H1 (cell line): ENCODE measurements at regions not wholly inside any gene's neighbourhood (a gene's known extent, or its start where the extent isn't known, plus 50 kb on each side); places are given as distances from the start of the nearest gene placed in this dataset.

Experiments used
- CTCF ChIA-PET: fragments of 300-600 bp; sonication (Branson Sonifier 250); formaldehyde crosslinking; loops from one replicate; lab custom pipeline; 2021; ENCODE audit not compliant: partially characterized antibody; lab: Charles Lee
- POLR2A ChIA-PET: fragments of 300-600 bp; sonication (Branson Sonifier 250); formaldehyde crosslinking; loops from one replicate; lab custom pipeline; 2021; ENCODE audit warnings: inconsistent platforms; ENCODE audit not compliant: partially characterized antibody; lab: Charles Lee
- DNase-seq, 2 experiments: peaks; one replicate each; pipeline versions ENCODE4 v3.0.0 to v3.0.0-alpha.2; 2010 to 2022; ENCODE audit warnings: low spot score in 2 of 2, low read depth in 1 of 2, mixed read lengths in 1 of 2
- FAIRE-seq: peaks from 2 replicates; lab custom pipeline; 2011; peaks lifted over from hg19 to GRCh38; lab: Jason Lieb, UNC
- H2AFZ ChIP-seq: 2 replicates; pipeline ENCODE4 v1.8.1; 2012; ENCODE audit warnings: low read length, inconsistent platforms
- H2AK5ac ChIP-seq: 2 replicates; pipeline ENCODE4 v1.6.1; 2013; ENCODE audit warnings: low read depth, low read length
- H2BK120ac ChIP-seq: replicated peaks from 2 replicates; pipeline ENCODE3; 2013; ENCODE audit warnings: low read depth, low read length, inconsistent platforms
- H2BK12ac ChIP-seq: 2 replicates; pipeline ENCODE4 v1.6.1; 2013; ENCODE audit warnings: low read depth, low read length
- H2BK15ac ChIP-seq: 2 replicates; pipeline ENCODE4 v1.6.1; 2013; ENCODE audit warnings: low read length
- H2BK20ac ChIP-seq: 2 replicates; pipeline ENCODE4 v1.6.1; 2013; ENCODE audit warnings: low read length
- H2BK5ac ChIP-seq: 2 replicates; pipeline ENCODE4 v1.6.1; 2013; ENCODE audit warnings: low read depth, low read length
- H3K14ac ChIP-seq: 2 replicates; pipeline ENCODE4 v1.6.1; 2013; ENCODE audit warnings: inconsistent platforms; ENCODE audit not compliant: insufficient read length
- H3K18ac ChIP-seq: 2 replicates; pipeline ENCODE4 v1.6.1; 2013; ENCODE audit warnings: low read length; ENCODE audit errors: extremely low read depth
- H3K23ac ChIP-seq: 2 replicates; pipeline ENCODE4 v1.6.1; 2013; ENCODE audit warnings: inconsistent platforms; ENCODE audit not compliant: insufficient read length
- H3K23me2 ChIP-seq: 2 replicates; pipeline ENCODE4 v1.6.1; 2013; ENCODE audit warnings: low read depth, low read length
- H3K27ac ChIP-seq: 2 replicates; pipeline ENCODE4 v1.6.1; 2011; ENCODE audit warnings: low read depth, low read length, inconsistent platforms
- H3K27me3 ChIP-seq, 4 experiments: replicated peaks in 1 of 4; 1 replicate in 1 of 4; 2 replicates in 3 of 4; pipeline versions ENCODE4 v1.6.1 to v1.8.1; 2011 to 2013; ENCODE audit warnings: low read length in 3 of 4, mild to moderate bottlenecking in 3 of 4, inconsistent platforms in 2 of 4, mixed read lengths in 2 of 4, moderate library complexity in 1 of 4; ENCODE audit not compliant: control insufficient read depth in 3 of 4, insufficient read depth in 3 of 4; ENCODE audit errors: extremely low read depth in 1 of 4
- H3K36me3 ChIP-seq, 4 experiments: 2 replicates each; pipeline versions ENCODE4 v1.6.1 to v1.8.1; 2011 to 2013; ENCODE audit warnings: mild to moderate bottlenecking in 4 of 4, low read length in 3 of 4, moderate library complexity in 2 of 4, control low read depth in 1 of 4, inconsistent platforms in 1 of 4; ENCODE audit not compliant: insufficient read depth in 4 of 4, control insufficient read depth in 2 of 4
- H3K4ac ChIP-seq: replicated peaks from 2 replicates; pipeline ENCODE3; 2013; ENCODE audit warnings: low read length, low read depth, mixed read lengths, inconsistent platforms; ENCODE audit not compliant: insufficient read length
- H3K4me1 ChIP-seq, 4 experiments: replicated peaks in 1 of 4; 1 replicate in 1 of 4; 2 replicates in 3 of 4; pipeline versions ENCODE4 v1.6.1 to v1.8.1; 2011 to 2013; ENCODE audit warnings: low read length in 3 of 4, inconsistent platforms in 2 of 4, mixed read lengths in 1 of 4; ENCODE audit not compliant: insufficient read depth in 4 of 4, control insufficient read depth in 3 of 4
- H3K4me2 ChIP-seq, 2 experiments: 2 replicates each; pipeline versions ENCODE4 v1.6.1 to v1.8.1; 2011 to 2013; ENCODE audit warnings: low read depth in 2 of 2, low read length in 2 of 2, control low read depth in 1 of 2, inconsistent platforms in 1 of 2, mild to moderate bottlenecking in 1 of 2; ENCODE audit not compliant: insufficient read depth in 1 of 2
- H3K4me3 ChIP-seq, 4 experiments: fragments of 200-600, 300-600 bp in 1 of 4; sonication (generic), shearing (Covaris generic), sonication (Bioruptor Twin) in 1 of 4; 2 replicates each; pipeline versions ENCODE4 v1.5.1 to v1.8.1; 2011 to 2016; ENCODE audit warnings: low read length in 4 of 4, low read depth in 3 of 4, control low read depth in 2 of 4, inconsistent platforms in 2 of 4, mild to moderate bottlenecking in 2 of 4, mixed read lengths in 1 of 4, moderate library complexity in 1 of 4; ENCODE audit not compliant: insufficient read depth in 2 of 4; ENCODE audit errors: extremely low read depth in 1 of 4
- H3K56ac ChIP-seq: replicated peaks from 2 replicates; pipeline ENCODE3; 2013; ENCODE audit warnings: low read depth, mild to moderate bottlenecking, mixed read lengths, low read length, inconsistent platforms; ENCODE audit not compliant: insufficient read length
- H3K79me1 ChIP-seq: 2 replicates; pipeline ENCODE4 v1.6.1; 2013; ENCODE audit warnings: low read depth, low read length, control low read depth
- H3K79me2 ChIP-seq, 2 experiments: 2 replicates each; pipeline versions ENCODE4 v1.6.1 to v1.8.1; 2012 to 2013; ENCODE audit warnings: low read length in 2 of 2, mild to moderate bottlenecking in 2 of 2, inconsistent platforms in 1 of 2; ENCODE audit not compliant: insufficient read depth in 2 of 2, control insufficient read depth in 1 of 2
- H3K9ac ChIP-seq, 4 experiments: replicated peaks in 1 of 4; 1 replicate in 1 of 4; 2 replicates in 3 of 4; pipeline versions ENCODE4 v1.6.1 to v1.8.1; 2011 to 2013; ENCODE audit warnings: low read depth in 3 of 4, low read length in 3 of 4, control low read depth in 2 of 4, mild to moderate bottlenecking in 2 of 4, moderate library complexity in 2 of 4, inconsistent platforms in 1 of 4; ENCODE audit errors: extremely low read depth in 1 of 4
- H3K9me3 ChIP-seq, 2 experiments: 2 replicates each; pipeline versions ENCODE4 v1.6.1 to v1.8.1; 2012 to 2013; ENCODE audit warnings: mild to moderate bottlenecking in 2 of 2, moderate library complexity in 2 of 2, control low read depth in 1 of 2, inconsistent platforms in 1 of 2, low read depth in 1 of 2, low read length in 1 of 2, mixed read lengths in 1 of 2; ENCODE audit not compliant: insufficient read depth in 2 of 2
- H4K20me1 ChIP-seq, 2 experiments: replicated peaks in 1 of 2; 2 replicates each; pipeline versions ENCODE3 to v1.8.1; 2011 to 2013; ENCODE audit warnings: inconsistent platforms in 2 of 2, low read length in 2 of 2, mild to moderate bottlenecking in 1 of 2; ENCODE audit not compliant: insufficient read depth in 2 of 2, control insufficient read depth in 1 of 2
- H4K5ac ChIP-seq: 2 replicates; pipeline ENCODE4 v1.6.1; 2013; ENCODE audit warnings: low read length, low read depth, mixed read lengths, inconsistent platforms; ENCODE audit not compliant: insufficient read length
- H4K8ac ChIP-seq: 2 replicates; pipeline ENCODE4 v1.8.0; 2013; ENCODE audit warnings: mild to moderate bottlenecking, moderate library complexity, low read length, inconsistent platforms; ENCODE audit not compliant: insufficient read depth; ENCODE audit errors: extremely low read depth
- H4K91ac ChIP-seq: replicated peaks from 2 replicates; pipeline ENCODE3; 2013; ENCODE audit warnings: low read length, mixed read lengths, inconsistent platforms; ENCODE audit not compliant: insufficient read length
- BRCA1 ChIP-seq: IDR thresholded peaks from 2 replicates; pipeline ENCODE4 v1.6.1; 2012; ENCODE audit warnings: low read depth, low read length, improper control_type of control experiment
- CBX5 ChIP-seq: fragments of 300-800, 300-1000 bp; sonication (generic); IDR thresholded peaks from 2 replicates; pipeline ENCODE4 v1.7.1; 2016; ENCODE audit warnings: antibody characterized with exemption, low read length, low read depth
- CREB1 ChIP-seq: IDR thresholded peaks from 2 replicates; pipeline ENCODE4 v1.6.1; 2012; ENCODE audit warnings: inconsistent platforms
- GABPA ChIP-seq: IDR thresholded peaks from 2 replicates; pipeline ENCODE4 v1.6.1; 2011; ENCODE audit warnings: mild to moderate bottlenecking, low read length, moderate library complexity, borderline replicate concordance; ENCODE audit not compliant: insufficient read depth
- JUN ChIP-seq: IDR thresholded peaks from 2 replicates; pipeline ENCODE4 v1.6.1; 2011; ENCODE audit warnings: low read depth, mild to moderate bottlenecking, improper control_type of control experiment, low read length
- KDM1A ChIP-seq: fragments of 200-600, 300-600 bp; sonication (generic); IDR thresholded peaks from 2 replicates; pipeline ENCODE4 v1.7.1; 2016; ENCODE audit warnings: mild to moderate bottlenecking, low read length, borderline replicate concordance
- KDM4A ChIP-seq: IDR thresholded peaks from one replicate; pipeline ENCODE4 v1.7.1; 2012; ENCODE audit warnings: low read depth, mild to moderate bottlenecking, moderate library complexity, low read length, inconsistent platforms; ENCODE audit not compliant: severe bottlenecking
- NANOG ChIP-seq: IDR thresholded peaks from 2 replicates; pipeline ENCODE4 v1.6.1; 2011; ENCODE audit warnings: low read length, low read depth, mild to moderate bottlenecking, inconsistent platforms; ENCODE audit not compliant: insufficient read depth, poor library complexity, severe bottlenecking
- TCF12 ChIP-seq: IDR thresholded peaks from 2 replicates; pipeline ENCODE4 v1.6.1; 2011; ENCODE audit warnings: low read depth, mild to moderate bottlenecking, low read length
- WGBS, 2 experiments: shearing (Covaris generic) in 1 of 2; methylation state at CpG; one replicate each; pipeline versions ENCODE4 v1.1.6 to v1.1.7; 2013 to 2015; ENCODE audit warnings: low lambda C conversion rate in 2 of 2, mixed read lengths in 2 of 2, inconsistent platforms in 1 of 2, low coverage in 1 of 2, missing lambda C conversion rate in 1 of 2; ENCODE audit not compliant: insufficient replicate concordance in 2 of 2, insufficient coverage in 1 of 2, insufficient read length in 1 of 2; ENCODE audit errors: extremely low coverage in 1 of 2, missing lambda C conversion rate in 1 of 2; 5-methylcytosine and 5-hydroxymethylcytosine counted together
- TF ChIP-seq, protein P1 (sequence below): IDR thresholded peaks from 2 replicates; pipeline ENCODE4 v1.6.1; 2012; ENCODE audit warnings: low read length, inconsistent platforms
- TF ChIP-seq, protein P2 (sequence below), 3 experiments: IDR thresholded peaks; 1 replicate in 2 of 3; 2 replicates in 1 of 3; pipeline versions ENCODE4 v1.5.1 to v1.6.1; 2011; ENCODE audit warnings: low read length in 3 of 3, mild to moderate bottlenecking in 3 of 3, inconsistent platforms in 2 of 3, low read depth in 1 of 3, moderate library complexity in 1 of 3; ENCODE audit not compliant: insufficient read depth in 1 of 3; ENCODE audit errors: control extremely low read depth in 1 of 3

DNA sequence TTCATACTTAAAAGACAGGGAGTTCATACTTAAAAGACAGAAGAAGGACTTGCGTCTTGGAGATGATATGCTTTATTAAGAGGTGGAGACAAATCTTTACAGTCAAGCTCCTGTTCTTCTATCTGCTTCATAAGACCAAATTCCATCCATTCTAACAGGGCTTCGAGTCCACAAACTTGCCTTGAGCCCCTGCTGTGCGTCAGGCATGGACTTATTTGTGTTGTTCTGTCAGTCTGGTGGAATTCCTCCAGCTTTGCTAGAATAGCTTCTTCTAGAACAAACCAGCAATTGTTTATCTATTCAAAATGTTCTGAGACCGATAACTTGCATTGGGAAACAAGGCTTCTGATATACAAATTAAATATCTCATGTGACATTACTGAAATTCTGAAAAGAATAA, 73.9 kb upstream of the SOX11 start:
- FAIRE-seq (no peak), DNase-seq (no peak)
- Histone ChIP-seq H3K9me3 (no peaks in the 10 kb centered on the region), H4K5ac (no peak overlapping the region), H2BK15ac (no peak overlapping the region), H3K56ac (no peak overlapping the region), H3K4me2 (no peak overlapping the region), H2BK5ac (no peak overlapping the region), H3K36me3 (no peaks in the 10 kb centered on the region), H4K8ac (no peak overlapping the region), H3K9ac (no peak overlapping the region), H3K4me3 (no peak overlapping the region), H3K27ac (no peak overlapping the region), H4K91ac (no peak overlapping the region), H3K79me1 (no peaks in the 10 kb centered on the region), H2BK20ac (no peak overlapping the region), H3K23me2 (0 out of 2 replicates have a peak, but pooled peaks cover 3% of the 10 kb centered on the region), H3K27me3 (no peaks in the 10 kb centered on the region), H3K18ac (no peak overlapping the region), H3K79me2 (no peaks in the 10 kb centered on the region), H2AFZ (no peak overlapping the region), H2BK120ac (no peak overlapping the region), H2BK12ac (no peak overlapping the region), H3K4me1 (no peaks in the 10 kb centered on the region), H4K20me1 (no peaks in the 10 kb centered on the region), H3K4ac (no peak overlapping the region), H3K14ac (no peak overlapping the region), H2AK5ac (no peak overlapping the region), H3K23ac (no peak overlapping the region)
- CTCF ChIA-PET, result no interaction called here
- WGBS, 2 experiments, result 85% methylated on average over 4 of the region's 4 CpGs; no CpG with 5 or more reads in 1 of the 2 experiments
- POLR2A ChIA-PET, result interaction anchor here (0.9 kb wide), 1 partner anchor 73 kb away, joined by 3 read pairs; no protein-coding TSS in a partner anchor
- TF ChIP-seq CREB1, result no peak
- TF ChIP-seq BRCA1, result no peak
- TF ChIP-seq KDM4A, result no peak
- no peak for TF ChIP-seq GABPA
- no peak for TF ChIP-seq JUN
- TF ChIP-seq KDM1A, result no peak
- TF ChIP-seq NANOG, result no peak
- TF ChIP-seq CBX5, result no peak
- TF ChIP-seq, protein P1, sequence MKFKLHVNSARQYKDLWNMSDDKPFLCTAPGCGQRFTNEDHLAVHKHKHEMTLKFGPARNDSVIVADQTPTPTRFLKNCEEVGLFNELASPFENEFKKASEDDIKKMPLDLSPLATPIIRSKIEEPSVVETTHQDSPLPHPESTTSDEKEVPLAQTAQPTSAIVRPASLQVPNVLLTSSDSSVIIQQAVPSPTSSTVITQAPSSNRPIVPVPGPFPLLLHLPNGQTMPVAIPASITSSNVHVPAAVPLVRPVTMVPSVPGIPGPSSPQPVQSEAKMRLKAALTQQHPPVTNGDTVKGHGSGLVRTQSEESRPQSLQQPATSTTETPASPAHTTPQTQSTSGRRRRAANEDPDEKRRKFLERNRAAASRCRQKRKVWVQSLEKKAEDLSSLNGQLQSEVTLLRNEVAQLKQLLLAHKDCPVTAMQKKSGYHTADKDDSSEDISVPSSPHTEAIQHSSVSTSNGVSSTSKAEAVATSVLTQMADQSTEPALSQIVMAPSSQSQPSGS, result no peak
- TF ChIP-seq, protein P2, sequence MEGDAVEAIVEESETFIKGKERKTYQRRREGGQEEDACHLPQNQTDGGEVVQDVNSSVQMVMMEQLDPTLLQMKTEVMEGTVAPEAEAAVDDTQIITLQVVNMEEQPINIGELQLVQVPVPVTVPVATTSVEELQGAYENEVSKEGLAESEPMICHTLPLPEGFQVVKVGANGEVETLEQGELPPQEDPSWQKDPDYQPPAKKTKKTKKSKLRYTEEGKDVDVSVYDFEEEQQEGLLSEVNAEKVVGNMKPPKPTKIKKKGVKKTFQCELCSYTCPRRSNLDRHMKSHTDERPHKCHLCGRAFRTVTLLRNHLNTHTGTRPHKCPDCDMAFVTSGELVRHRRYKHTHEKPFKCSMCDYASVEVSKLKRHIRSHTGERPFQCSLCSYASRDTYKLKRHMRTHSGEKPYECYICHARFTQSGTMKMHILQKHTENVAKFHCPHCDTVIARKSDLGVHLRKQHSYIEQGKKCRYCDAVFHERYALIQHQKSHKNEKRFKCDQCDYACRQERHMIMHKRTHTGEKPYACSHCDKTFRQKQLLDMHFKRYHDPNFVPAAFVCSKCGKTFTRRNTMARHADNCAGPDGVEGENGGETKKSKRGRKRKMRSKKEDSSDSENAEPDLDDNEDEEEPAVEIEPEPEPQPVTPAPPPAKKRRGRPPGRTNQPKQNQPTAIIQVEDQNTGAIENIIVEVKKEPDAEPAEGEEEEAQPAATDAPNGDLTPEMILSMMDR (IDR thresholded peaks at IDR 0.05; ENCODE audit: control extremely low read depth in 1 of 3, insufficient read depth in 1 of 3, low read depth in 1 of 3, low read length in 3 of 3), result no peak
- no peak for TF ChIP-seq TCF12
